Progenitor cell of endocrine pancreas (in vitro differentiated cells): ENCODE measurements at regions not wholly inside any gene's neighbourhood (a gene's known extent, or its start where the extent isn't known, plus 50 kb on each side); places are given as distances from the start of the nearest gene placed in this dataset.
A peak's percentile ranks its signal among the peaks of the same experiment; 100 is the strongest.
"Not testable (repeated sequence)": the region's sequence is repeated elsewhere in the genome, so short reads cannot be mapped to it uniquely, and the experiment has no call there.

Experiments
- DNase-seq: peaks from one replicate; pipeline ENCODE4 v3.0.0; 2021; ENCODE audit warnings: low spot score; ENCODE audit not compliant: unreplicated experiment
- H3K27ac Mint-ChIP-seq: 2 replicates; pipeline ENCODE4 v1.8.0; 2021; ENCODE audit warnings: mild to moderate bottlenecking, moderate library complexity, mixed read lengths
- H3K27me3 Mint-ChIP-seq: 2 replicates; pipeline ENCODE4 v1.8.0; 2021; ENCODE audit warnings: mixed read lengths
- H3K36me3 Mint-ChIP-seq: 2 replicates; pipeline ENCODE4 v1.8.0; 2022; ENCODE audit warnings: mixed read lengths; ENCODE audit not compliant: insufficient read depth
- H3K4me1 Mint-ChIP-seq: 2 replicates; pipeline ENCODE4 v1.8.0; 2021; ENCODE audit warnings: low read depth, mixed read lengths
- H3K4me3 Mint-ChIP-seq: 2 replicates; pipeline ENCODE4 v1.8.0; 2021; ENCODE audit warnings: low read depth, mild to moderate bottlenecking, moderate library complexity, mixed read lengths
- H3K9me3 Mint-ChIP-seq: 2 replicates; pipeline ENCODE4 v1.8.0; 2021; ENCODE audit warnings: low read depth, mixed read lengths
- TF ChIP-seq, protein P1 (sequence below): fragments of 200-600 bp; sonication (generic); IDR thresholded peaks from one replicate; pipeline ENCODE4 v1.5.0; 2021; ENCODE audit warnings: antibody characterized with exemption, mild to moderate bottlenecking; ENCODE audit not compliant: unreplicated experiment

DNA sequence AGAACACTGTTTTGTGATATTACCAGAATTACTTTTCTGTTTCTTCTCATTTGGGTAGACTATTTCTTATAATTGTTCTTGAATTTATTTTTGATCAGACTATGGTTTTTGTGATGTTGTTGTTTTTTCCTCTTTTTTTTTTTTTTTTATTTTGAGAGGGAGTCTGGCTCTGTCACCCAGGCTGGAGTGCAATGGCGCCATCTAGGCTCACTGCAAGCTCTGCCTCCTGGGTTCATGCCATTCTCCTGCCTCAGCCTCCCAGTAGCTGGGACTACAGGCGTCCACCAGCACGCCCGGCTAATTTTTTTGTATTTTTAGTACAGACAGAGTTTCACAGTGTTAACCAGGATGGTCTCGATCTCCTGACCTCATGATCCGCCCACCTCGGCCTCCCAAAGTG, 352.6 kb downstream of the CPXCR1 start:
- not testable (repeated sequence) for H3K9me3 Mint-ChIP-seq
- TF ChIP-seq, protein P1, sequence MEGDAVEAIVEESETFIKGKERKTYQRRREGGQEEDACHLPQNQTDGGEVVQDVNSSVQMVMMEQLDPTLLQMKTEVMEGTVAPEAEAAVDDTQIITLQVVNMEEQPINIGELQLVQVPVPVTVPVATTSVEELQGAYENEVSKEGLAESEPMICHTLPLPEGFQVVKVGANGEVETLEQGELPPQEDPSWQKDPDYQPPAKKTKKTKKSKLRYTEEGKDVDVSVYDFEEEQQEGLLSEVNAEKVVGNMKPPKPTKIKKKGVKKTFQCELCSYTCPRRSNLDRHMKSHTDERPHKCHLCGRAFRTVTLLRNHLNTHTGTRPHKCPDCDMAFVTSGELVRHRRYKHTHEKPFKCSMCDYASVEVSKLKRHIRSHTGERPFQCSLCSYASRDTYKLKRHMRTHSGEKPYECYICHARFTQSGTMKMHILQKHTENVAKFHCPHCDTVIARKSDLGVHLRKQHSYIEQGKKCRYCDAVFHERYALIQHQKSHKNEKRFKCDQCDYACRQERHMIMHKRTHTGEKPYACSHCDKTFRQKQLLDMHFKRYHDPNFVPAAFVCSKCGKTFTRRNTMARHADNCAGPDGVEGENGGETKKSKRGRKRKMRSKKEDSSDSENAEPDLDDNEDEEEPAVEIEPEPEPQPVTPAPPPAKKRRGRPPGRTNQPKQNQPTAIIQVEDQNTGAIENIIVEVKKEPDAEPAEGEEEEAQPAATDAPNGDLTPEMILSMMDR = peak; percentile 15

DNA sequence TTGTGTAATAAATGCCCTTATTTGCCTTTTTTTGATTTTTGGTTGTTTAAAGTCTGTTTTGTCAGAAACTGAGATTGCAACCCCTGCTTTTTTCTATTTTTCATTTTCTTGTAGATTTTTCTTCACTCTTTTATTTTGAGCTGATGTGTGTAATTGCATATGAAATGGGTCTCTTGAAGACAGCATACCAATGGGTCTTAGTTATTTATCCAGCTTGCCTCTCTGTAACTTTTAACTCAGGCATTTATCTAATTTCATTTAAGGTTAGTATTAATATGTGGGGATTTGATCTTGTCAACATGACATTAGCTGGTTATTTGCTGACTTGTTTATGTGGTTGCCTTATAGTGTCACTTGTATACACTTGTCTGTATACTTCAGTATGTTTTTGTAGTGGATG, 378.0 kb downstream of the CPXCR1 start:
- no peaks in the 10 kb centered on the region for H3K27me3 Mint-ChIP-seq
- H3K27ac Mint-ChIP-seq = no peak overlapping the region
- no peaks in the 10 kb centered on the region for H3K4me1 Mint-ChIP-seq
- peaks cover 4% of the 10 kb centered on the region for H3K36me3 Mint-ChIP-seq
- no peak for DNase-seq
- H3K4me3 Mint-ChIP-seq = no peak overlapping the region
- TF ChIP-seq, protein P1 = no peak
- H3K9me3 Mint-ChIP-seq = peaks cover 29% of the 10 kb centered on the region

More for the DNA sequence above, 352.6 kb downstream of the CPXCR1 start:
- H3K27me3 Mint-ChIP-seq, DNase-seq, H3K4me1 Mint-ChIP-seq, H3K36me3 Mint-ChIP-seq, H3K27ac Mint-ChIP-seq, H3K4me3 Mint-ChIP-seq: not testable (repeated sequence)
